DMS 273 treated with DMSO at 0.1 percent for 48 hours (cell line): ENCODE measurements at regions not wholly inside any gene's neighbourhood (a gene's known extent, or its start where the extent isn't known, plus 50 kb on each side); places are given as distances from the start of the nearest gene placed in this dataset.
"Not testable (repeated sequence)": the region's sequence is repeated elsewhere in the genome, so short reads cannot be mapped to it uniquely, and the experiment has no call there.

Experiments used
- DNase-seq: peaks from one replicate; lab custom pipeline; 2025; lab: John Stamatoyannopoulos, UW

DNA sequence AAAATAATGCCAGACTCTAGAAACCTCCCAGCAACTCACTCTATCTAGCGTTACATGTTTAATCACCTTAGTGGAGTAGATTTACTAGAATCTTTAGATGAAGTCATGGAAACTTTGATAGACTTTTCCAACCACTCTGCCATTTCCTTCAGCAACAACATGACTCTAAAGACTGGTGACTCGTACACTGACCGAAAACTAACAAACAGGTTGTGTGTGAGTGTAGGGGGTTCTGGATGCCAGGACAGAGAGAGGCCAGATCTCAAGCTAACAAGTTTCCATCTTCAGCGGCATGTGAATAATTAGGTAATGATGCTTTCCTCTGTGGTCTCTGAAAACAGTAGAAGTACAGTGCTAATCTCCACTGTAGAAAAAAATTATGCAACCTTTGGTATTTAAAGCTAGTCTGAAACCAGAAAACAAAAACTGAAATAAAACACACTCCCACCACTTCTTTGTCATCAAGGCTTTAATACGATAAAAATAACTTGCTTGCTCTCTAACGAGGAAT lies 286.4 kb downstream of the PRDM5 start:
- no peak for DNase-seq

DNA sequence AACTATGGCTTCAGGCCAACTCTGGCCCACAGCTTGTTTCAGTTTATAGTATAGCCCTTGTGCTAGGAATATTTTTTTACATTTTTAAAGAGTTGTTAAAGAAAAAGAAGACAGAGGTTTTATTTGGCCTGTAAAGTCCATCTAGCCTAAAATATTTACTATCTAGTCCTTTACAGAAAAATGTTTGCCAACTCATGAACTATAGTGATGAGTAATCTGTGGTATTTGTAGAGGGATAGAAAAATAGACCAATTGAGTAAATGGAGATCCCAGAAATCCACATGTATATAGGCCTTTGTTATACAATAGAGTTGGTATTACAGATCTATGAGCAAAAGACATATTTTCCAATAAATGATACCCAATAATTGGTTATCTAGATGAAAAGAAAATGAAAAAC lies 288.7 kb downstream of the PRDM5 start:
- DNase-seq: no peak

DNA sequence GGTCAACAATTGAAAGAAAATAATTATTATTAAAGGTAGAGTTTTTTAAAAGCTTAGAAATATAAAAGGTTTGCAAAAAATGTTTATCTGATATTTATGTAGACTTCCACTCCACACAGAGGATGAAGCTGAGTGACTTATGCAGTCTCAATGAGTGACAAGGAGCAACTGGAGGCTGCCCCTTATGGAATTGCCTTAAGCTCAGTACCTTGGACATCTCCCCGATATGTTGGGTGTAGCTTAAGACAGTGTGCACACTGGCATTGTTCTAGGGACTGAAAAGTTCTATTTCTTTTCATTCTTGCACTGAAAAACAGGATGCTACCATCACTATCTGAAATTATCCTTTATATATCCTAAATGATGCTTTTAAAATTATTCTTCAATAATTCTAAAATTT lies 292.1 kb downstream of the PRDM5 start:
- no peak for DNase-seq

DNA sequence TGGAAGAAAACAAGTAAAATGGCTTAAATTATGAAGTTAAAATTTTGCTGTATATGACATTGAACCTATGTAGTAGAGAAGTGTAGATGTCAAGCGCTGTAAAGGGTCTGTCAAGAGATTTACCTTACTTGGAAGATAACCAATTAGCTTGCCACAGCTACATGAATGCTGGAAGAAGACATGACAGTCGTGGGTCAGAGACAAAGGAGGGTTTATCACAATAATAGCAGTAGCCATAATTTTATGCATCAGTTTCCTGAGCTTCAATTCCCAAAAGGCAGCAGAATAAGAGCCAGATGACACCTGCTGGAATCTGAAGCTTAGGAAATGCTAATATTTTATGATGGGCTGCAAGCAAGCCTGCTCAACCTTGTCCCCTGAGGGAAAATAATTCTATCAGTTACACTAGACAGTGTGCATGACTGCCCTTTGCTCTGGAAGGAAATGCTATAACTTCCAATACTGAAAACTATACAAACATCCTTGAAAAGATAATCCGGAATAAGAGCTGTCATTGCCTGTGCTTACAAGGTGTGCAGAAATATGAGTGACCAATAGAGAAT lies 292.9 kb downstream of the PRDM5 start:
- no peak for DNase-seq

GRCh38 chr4:120622601-120623000 lies 299.9 kb downstream of the PRDM5 start:
- DNase-seq: no peak

DNA sequence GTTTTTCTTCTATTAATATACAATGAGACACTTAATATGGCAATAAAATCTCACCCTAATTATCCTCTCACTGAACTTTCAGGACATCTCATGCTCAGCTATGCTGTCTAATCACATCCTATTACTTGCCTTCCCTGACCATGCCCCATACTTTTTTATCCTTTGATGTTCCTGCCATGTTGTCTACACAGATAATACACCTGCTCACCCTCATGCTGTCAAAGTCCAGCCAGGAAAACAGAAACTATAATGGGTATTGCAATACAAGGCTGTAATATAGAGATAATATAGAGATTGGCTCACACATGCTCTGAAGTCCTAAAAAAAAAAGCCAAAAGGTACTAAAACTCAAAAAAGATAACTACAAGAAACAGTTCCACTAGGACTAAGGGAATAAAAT lies 305.4 kb downstream of the PRDM5 start:
- no peak for DNase-seq

- no peak for DNase-seq
These were observed 306.5 kb downstream of the PRDM5 start for GRCh38 chr4:120616041-120616440.

GRCh38 chr4:120613778-120614177 lies 308.7 kb downstream of the PRDM5 start:
- DNase-seq: no peak

GRCh38 chr4:120611092-120611491 lies 311.4 kb downstream of the PRDM5 start:
- no peak for DNase-seq

DNA sequence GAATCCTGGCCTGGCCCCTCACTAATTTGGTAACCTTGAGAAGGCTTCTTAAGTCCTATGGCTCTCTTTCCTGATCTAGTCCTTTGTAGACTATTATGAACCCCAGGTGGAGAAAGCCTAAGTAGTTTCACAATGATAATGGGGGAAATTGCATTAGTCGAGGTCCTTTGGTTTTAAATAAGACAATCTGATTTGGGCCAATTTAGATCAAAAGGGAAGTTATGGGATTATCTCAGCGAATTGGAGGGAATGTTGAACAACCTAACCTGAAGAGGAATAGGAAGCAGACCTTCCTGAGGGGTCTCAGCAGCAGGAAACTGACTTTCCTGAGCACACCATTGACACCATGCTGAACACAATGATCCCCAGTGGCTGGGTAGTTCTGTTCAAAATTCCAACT lies 331.5 kb downstream of the PRDM5 start:
- DNase-seq: no peak

DNA sequence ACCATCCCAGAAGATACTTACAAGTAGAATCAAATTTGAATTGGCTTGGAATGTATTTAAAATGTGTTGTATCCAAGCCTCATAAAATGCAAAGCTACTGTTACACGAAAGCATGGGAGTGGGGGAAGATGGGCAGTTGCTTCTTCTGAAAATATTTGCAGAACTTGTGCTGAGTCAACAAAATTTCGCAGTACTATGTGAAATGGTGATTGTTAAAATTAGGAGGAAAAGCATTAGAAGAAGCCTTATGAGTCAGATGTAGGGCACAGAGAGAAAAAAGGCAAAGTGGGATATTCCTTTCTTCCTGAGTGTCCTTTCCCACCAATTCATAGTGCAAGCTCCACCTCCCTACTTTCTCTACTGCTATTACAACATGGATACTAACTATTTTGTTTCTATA lies 332.7 kb downstream of the PRDM5 start:
- no peak for DNase-seq

GRCh38 chr4:120568731-120569130 lies 353.8 kb downstream of the PRDM5 start:
- no peak for DNase-seq

- DNase-seq: no peak
These were observed 360.9 kb downstream of the PRDM5 start for GRCh38 chr4:120561648-120562047.

DNA sequence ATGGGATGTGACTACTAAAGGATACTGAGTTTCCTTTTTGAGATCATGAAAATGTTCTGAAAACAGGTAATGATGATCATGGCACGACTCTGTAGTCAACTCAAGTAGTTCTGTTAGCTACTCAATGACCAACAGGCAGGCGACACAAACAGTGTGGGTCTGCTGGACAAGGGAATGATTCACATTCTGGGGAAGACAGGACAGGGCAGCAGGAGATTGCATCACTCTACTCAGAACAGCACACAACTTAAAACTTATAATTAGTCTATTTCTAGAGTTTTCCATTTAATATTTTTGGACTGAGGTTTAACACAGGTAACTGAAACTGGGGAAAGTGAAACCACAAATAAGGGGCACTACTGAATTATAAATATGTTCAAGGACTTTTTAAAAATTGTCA lies 365.2 kb downstream of the PRDM5 start:
- no peak for DNase-seq

DNA sequence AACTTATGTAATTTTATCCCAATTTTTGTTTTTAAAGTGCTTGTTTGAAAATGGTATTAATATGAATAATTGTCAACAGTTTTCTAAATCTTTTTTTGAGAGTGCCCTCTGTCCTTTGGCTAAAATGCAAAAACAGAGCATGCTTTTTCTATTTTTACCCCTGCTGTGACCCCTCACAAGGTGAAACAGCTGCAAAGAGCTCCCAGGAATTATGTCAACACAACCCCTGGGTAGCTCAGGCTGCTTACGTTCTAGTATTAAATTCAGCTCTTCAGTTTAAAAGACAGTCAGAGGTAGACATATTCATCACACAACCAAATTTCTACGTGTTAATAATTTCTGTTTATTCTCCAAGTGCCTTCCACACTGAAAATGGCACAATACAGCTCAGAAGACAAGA lies 367.5 kb downstream of the PRDM5 start:
- DNase-seq: no peak

DNA sequence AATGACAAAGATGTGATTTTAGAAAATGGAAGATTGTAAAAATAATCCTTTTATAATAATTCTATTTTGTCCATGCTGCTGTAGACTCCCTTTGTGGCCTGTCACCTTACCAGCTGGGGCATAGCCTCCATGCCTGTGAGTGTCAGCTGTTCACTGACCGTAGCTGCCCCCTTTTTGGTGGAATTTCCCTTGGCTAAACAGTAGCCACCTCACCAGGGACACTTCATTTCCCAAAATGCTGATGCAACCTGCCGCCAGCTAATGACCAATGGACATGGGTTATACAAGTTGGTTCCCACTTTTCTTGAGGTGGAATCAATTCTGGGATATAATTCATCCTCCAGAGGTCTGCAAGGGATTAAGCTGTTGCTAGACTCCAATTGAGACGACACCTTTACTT lies 368.4 kb downstream of the PRDM5 start:
- no peak for DNase-seq

DNA sequence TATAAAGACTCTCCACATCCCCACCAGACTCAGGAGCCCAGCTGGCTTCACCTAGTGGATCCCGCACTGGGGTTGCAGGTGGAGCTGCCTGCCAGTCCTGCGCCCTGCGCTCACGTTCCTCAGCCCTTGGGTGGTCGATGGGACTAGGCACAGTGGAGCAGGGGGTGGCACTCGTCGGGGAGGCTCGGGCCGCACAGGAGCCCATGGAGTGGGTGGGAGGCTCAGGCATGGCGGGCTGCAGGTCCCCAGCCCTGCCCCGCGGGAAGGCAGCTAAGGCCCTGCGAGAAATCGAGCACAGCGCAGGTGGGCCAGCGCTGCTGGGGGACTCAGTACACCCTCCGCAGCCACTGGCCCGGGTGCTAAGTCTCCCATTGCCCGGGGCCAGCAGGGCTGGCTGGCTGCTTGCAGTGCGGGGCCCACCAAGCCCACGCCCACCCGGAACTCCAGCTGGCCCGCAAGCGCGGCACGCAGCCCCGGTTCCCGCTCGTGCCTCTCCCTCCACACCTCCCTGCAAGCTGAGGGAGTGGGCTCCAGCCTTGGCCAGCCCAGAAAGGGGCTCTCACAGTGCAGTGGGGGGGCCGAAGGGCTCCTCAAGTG lies 371.8 kb downstream of the PRDM5 start:
- DNase-seq: not testable (repeated sequence)

GRCh38 chr4:120549011-120549570 lies 373.4 kb downstream of the PRDM5 start:
- no peak for DNase-seq

GRCh38 chr4:120545391-120545790 lies 377.1 kb downstream of the PRDM5 start:
- no peak for DNase-seq

GRCh38 chr4:120544838-120545237 lies 377.7 kb downstream of the PRDM5 start:
- no peak for DNase-seq

- no peak for DNase-seq
These were observed 381.9 kb downstream of the PRDM5 start for GRCh38 chr4:120540625-120541024.

GRCh38 chr4:120536884-120537283 lies 385.6 kb downstream of the PRDM5 start:
- DNase-seq: no peak

DNA sequence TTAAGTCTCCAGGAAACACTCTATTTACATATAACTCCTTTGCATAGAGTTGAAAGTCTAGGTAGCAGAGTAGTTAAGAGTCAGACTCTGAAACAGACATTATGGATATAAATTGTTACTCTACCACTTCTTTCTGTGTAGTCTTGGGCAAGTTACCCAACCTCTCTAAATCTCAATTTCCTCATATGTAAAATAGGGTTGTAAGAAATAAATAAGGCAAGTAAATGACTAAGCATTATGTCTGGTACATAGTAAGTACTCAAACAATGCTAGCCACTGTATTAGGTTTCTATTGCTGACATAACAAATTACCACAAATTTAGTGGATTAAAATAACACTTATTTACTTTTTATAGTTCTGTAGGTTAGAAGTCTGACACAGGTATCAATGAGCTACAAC lies 394.1 kb downstream of the PRDM5 start:
- no peak for DNase-seq

- DNase-seq: no peak
These were observed 396.5 kb downstream of the PRDM5 start for GRCh38 chr4:120526033-120526432.
